Liver (tissue), 7 donors: ENCODE measurements at regions not wholly inside any gene's neighbourhood (a gene's known extent, or its start where the extent isn't known, plus 50 kb on each side); places are given as distances from the start of the nearest gene placed in this dataset.

Source experiments
- DNase-seq: peaks from one replicate; pipeline ENCODE4 v3.0.0-alpha.2; 2017; ENCODE audit warnings: low spot score
- H3K27ac ChIP-seq, 2 donors: one replicate each; pipeline ENCODE4 v1.7.0; 2013; ENCODE audit warnings: inconsistent platforms in 2 of 2, low read length in 2 of 2, control low read depth in 1 of 2, low read depth in 1 of 2, mild to moderate bottlenecking in 1 of 2
- H3K27me3 ChIP-seq, 4 donors: one replicate each; pipeline versions ENCODE4 v1.6.1 to v1.7.0; 2013; ENCODE audit warnings: low read length in 3 of 4, inconsistent platforms in 1 of 4, mild to moderate bottlenecking in 1 of 4, moderate library complexity in 1 of 4; ENCODE audit not compliant: control insufficient read depth in 4 of 4, insufficient read depth in 4 of 4
- H3K36me3 ChIP-seq, 4 donors: one replicate each; pipeline versions ENCODE4 v1.6.1 to v1.7.0; 2013; ENCODE audit warnings: low read length in 3 of 4, mild to moderate bottlenecking in 3 of 4, low read depth in 1 of 4, moderate library complexity in 1 of 4; ENCODE audit not compliant: control insufficient read depth in 4 of 4, insufficient read depth in 3 of 4
- H3K4me1 ChIP-seq, 4 donors: one replicate each; pipeline versions ENCODE4 v1.6.1 to v1.7.0; 2013; ENCODE audit warnings: low read length in 3 of 4, mild to moderate bottlenecking in 3 of 4, moderate library complexity in 1 of 4; ENCODE audit not compliant: control insufficient read depth in 4 of 4, insufficient read depth in 4 of 4
- H3K4me3 ChIP-seq, 3 donors: one replicate each; pipeline versions ENCODE4 v1.6.1 to v1.7.0; 2013; ENCODE audit warnings: low read length in 3 of 3, control low read depth in 1 of 3, low read depth in 1 of 3, mild to moderate bottlenecking in 1 of 3
- H3K9ac ChIP-seq, 2 donors: one replicate each; pipeline ENCODE4 v1.7.0; 2013; ENCODE audit warnings: low read length in 2 of 2, mild to moderate bottlenecking in 2 of 2, moderate library complexity in 2 of 2, control low read depth in 1 of 2, low read depth in 1 of 2
- H3K9me3 ChIP-seq, 4 donors: one replicate each; pipeline versions ENCODE4 v1.6.1 to v1.7.0; 2013; ENCODE audit warnings: low read length in 3 of 4; ENCODE audit not compliant: control insufficient read depth in 4 of 4
- ATF3 ChIP-seq: IDR thresholded peaks from 2 replicates; pipeline ENCODE4 v1.6.1; 2016; ENCODE audit warnings: antibody characterized with exemption
- CTCF ChIP-seq: fragments of 150-350 bp; IDR thresholded peaks from 2 replicates; pipeline ENCODE4 v1.5.1; 2017; ENCODE audit warnings: improper control_type of control experiment, low read depth, low read length; ENCODE audit not compliant: missing input control
- FOXA2 ChIP-seq: IDR thresholded peaks from 2 replicates; pipeline ENCODE4 v1.6.1; 2016; ENCODE audit warnings: antibody characterized with exemption
- GABPA ChIP-seq, 2 donors: IDR thresholded peaks in 1 of 2; conservative IDR thresholded peaks in 1 of 2; 2 replicates each; pipeline ENCODE4 v1.6.1; 2016; ENCODE audit warnings: antibody characterized with exemption in 2 of 2, mild to moderate bottlenecking in 1 of 2, moderate library complexity in 1 of 2
- HNF4A ChIP-seq, 2 donors: conservative IDR thresholded peaks; 2 replicates each; pipeline ENCODE4 v1.6.1; 2016; ENCODE audit warnings: antibody characterized with exemption in 2 of 2, mild to moderate bottlenecking in 2 of 2
- HNF4G ChIP-seq: IDR thresholded peaks from 2 replicates; pipeline ENCODE4 v1.6.1; 2016; ENCODE audit warnings: antibody characterized with exemption
- JUND ChIP-seq, 2 donors: IDR thresholded peaks; 2 replicates each; pipeline ENCODE4 v1.6.1; 2016; ENCODE audit warnings: antibody characterized with exemption in 2 of 2
- MAX ChIP-seq: IDR thresholded peaks from 2 replicates; pipeline ENCODE4 v1.6.1; 2016; ENCODE audit warnings: antibody characterized with exemption
- NR2F2 ChIP-seq: IDR thresholded peaks from 2 replicates; pipeline ENCODE4 v1.6.1; 2016; ENCODE audit warnings: antibody characterized with exemption
- RAD21 ChIP-seq, 2 donors: IDR thresholded peaks; 2 replicates each; pipeline ENCODE4 v1.6.1; 2016; ENCODE audit warnings: antibody characterized with exemption in 2 of 2, mild to moderate bottlenecking in 2 of 2
- RXRA ChIP-seq, 2 donors: IDR thresholded peaks; 2 replicates each; pipeline ENCODE4 v1.6.1; 2017 to 2018; ENCODE audit warnings: antibody characterized with exemption in 2 of 2, mild to moderate bottlenecking in 1 of 2
- SP1 ChIP-seq: IDR thresholded peaks from 2 replicates; pipeline ENCODE4 v1.6.1; 2018; ENCODE audit warnings: antibody characterized with exemption, mild to moderate bottlenecking
- TAF1 ChIP-seq: conservative IDR thresholded peaks from 2 replicates; pipeline ENCODE4 v1.6.1; 2016; ENCODE audit warnings: antibody characterized with exemption, mild to moderate bottlenecking
- YY1 ChIP-seq: IDR thresholded peaks from 2 replicates; pipeline ENCODE4 v1.6.1; 2016; ENCODE audit warnings: antibody characterized with exemption, mild to moderate bottlenecking
- ZBTB33 ChIP-seq: IDR thresholded peaks from 2 replicates; pipeline ENCODE4 v1.6.1; 2016; ENCODE audit warnings: antibody characterized with exemption
- donor health status: healthy.
- donor health status: healthy.
- donor health status: healthy.
- donor health status: healthy.

- TF ChIP-seq ZBTB33: no peak
- TF ChIP-seq HNF4A (conservative IDR thresholded peaks at IDR 0.05): no peak
- no peak for TF ChIP-seq CTCF
- no peak for TF ChIP-seq NR2F2
- no peak for TF ChIP-seq HNF4G
- TF ChIP-seq GABPA (IDR thresholded peaks at IDR 0.05 in 1 of 2, conservative IDR thresholded peaks at IDR 0.05 in 1 of 2): no peak
- no peak for TF ChIP-seq SP1
- TF ChIP-seq JUND (IDR thresholded peaks at IDR 0.05): no peak
- TF ChIP-seq RAD21 (IDR thresholded peaks at IDR 0.05): no peak
Observed at GRCh38 chr1:101360506-101360905, 123.7 kb downstream of the S1PR1 start (continued).

GRCh38 chr1:101363891-101364318, 127.1 kb downstream of the S1PR1 start:
- Histone ChIP-seq H3K36me3 (no peaks in the 10 kb centered on the region), H3K9ac (no peak overlapping the region), H3K9me3 (no peaks in the 10 kb centered on the region), H3K27me3 (no peaks in the 10 kb centered on the region), H3K4me3 (no peak overlapping the region), H3K27ac (no peak overlapping the region), H3K4me1 (no peaks in the 10 kb centered on the region)
- TF ChIP-seq GABPA (IDR thresholded peaks at IDR 0.05 in 1 of 2, conservative IDR thresholded peaks at IDR 0.05 in 1 of 2) (no peak), MAX (no peak), FOXA2 (no peak), RAD21 (IDR thresholded peaks at IDR 0.05) (no peak), TAF1 (no peak), RXRA (IDR thresholded peaks at IDR 0.05) (no peak), JUND (IDR thresholded peaks at IDR 0.05) (no peak), ZBTB33 (no peak), SP1 (no peak), HNF4G (no peak), NR2F2 (no peak), ATF3 (no peak), CTCF (no peak), YY1 (no peak)
- DNase-seq: no peak
